CD4-positive, CD25-positive, alpha-beta regulatory T cell (primary cell): ENCODE measurements at regions not wholly inside any gene's neighbourhood (a gene's known extent, or its start where the extent isn't known, plus 50 kb on each side); places are given as distances from the start of the nearest gene placed in this dataset.

Experiments used
- ATAC-seq, 2 donors: fragments of 150-1000 bp; cut with Tn5 transposase; one replicate each; pipeline ENCODE4 v1.10.0; 2021; ENCODE audit warnings: low read depth in 2 of 2, moderate number of reproducible peaks in 2 of 2, moderate library complexity in 1 of 2
- DNase-seq, 3 donors: peaks; one replicate each; pipeline versions ENCODE4 v3.0.0 to v3.0.0-alpha.2; 2012 to 2022; ENCODE audit warnings: mixed read lengths in 1 of 3
- H3K27ac ChIP-seq: one replicate; pipeline ENCODE4 v1.7.0; 2013; ENCODE audit warnings: mild to moderate bottlenecking, low read length; ENCODE audit not compliant: insufficient read depth, poor library complexity, severe bottlenecking
- H3K27me3 ChIP-seq: one replicate; pipeline ENCODE4 v1.7.0; 2013; ENCODE audit warnings: low read length; ENCODE audit not compliant: control insufficient read depth, insufficient read depth
- H3K36me3 ChIP-seq: one replicate; pipeline ENCODE4 v1.7.0; 2013; ENCODE audit warnings: mild to moderate bottlenecking, low read length, moderate library complexity; ENCODE audit not compliant: control insufficient read depth, insufficient read depth
- H3K4me1 ChIP-seq: 2 replicates; pipeline ENCODE4 v1.7.0; 2013; ENCODE audit warnings: mild to moderate bottlenecking, low read length; ENCODE audit not compliant: insufficient read depth, control insufficient read depth, poor library complexity, severe bottlenecking
- H3K4me3 ChIP-seq: one replicate; pipeline ENCODE4 v1.7.0; 2013; ENCODE audit warnings: low read depth, mild to moderate bottlenecking, low read length, moderate library complexity
- H3K9me3 ChIP-seq, 2 experiments: 1 replicate in 1 of 2; 2 replicates in 1 of 2; pipeline ENCODE4 v1.7.0; 2013; ENCODE audit warnings: low read length in 2 of 2, mild to moderate bottlenecking in 1 of 2, moderate library complexity in 1 of 2; ENCODE audit not compliant: control insufficient read depth in 2 of 2
- H3K27ac Mint-ChIP-seq, 3 donors: one replicate each; pipeline ENCODE4 v1.8.0; 2020 to 2022; ENCODE audit warnings: mild to moderate bottlenecking in 3 of 3, mixed read lengths in 3 of 3, moderate library complexity in 2 of 3
- H3K27me3 Mint-ChIP-seq: one replicate; pipeline ENCODE4 v1.8.0; 2022; ENCODE audit warnings: mild to moderate bottlenecking, mixed read lengths
- H3K36me3 Mint-ChIP-seq: one replicate; pipeline ENCODE4 v1.8.0; 2020; ENCODE audit warnings: mixed read lengths
- H3K4me1 Mint-ChIP-seq, 4 donors: one replicate each; pipeline ENCODE4 v1.8.0; 2020 to 2022; ENCODE audit warnings: mixed read lengths in 4 of 4, mild to moderate bottlenecking in 1 of 4
- H3K4me3 Mint-ChIP-seq, 4 donors: one replicate each; pipeline ENCODE4 v1.8.0; 2020 to 2022; ENCODE audit warnings: mild to moderate bottlenecking in 4 of 4, mixed read lengths in 4 of 4, moderate library complexity in 3 of 4
- H3K9me3 Mint-ChIP-seq, 7 donors: one replicate each; pipeline ENCODE4 v1.8.0; 2020 to 2022; ENCODE audit warnings: mixed read lengths in 7 of 7, mild to moderate bottlenecking in 3 of 7, moderate library complexity in 2 of 7

- DNase-seq (no peak), ATAC-seq (no peak)
- Mint-ChIP-seq H3K9me3 (peaks cover 0 to 7% (median 0%) of the 10 kb centered on the region in 7 donors), H3K27me3 (peaks cover 19% of the 10 kb centered on the region), H3K36me3 (no peaks in the 10 kb centered on the region), H3K4me1 (no peaks in the 10 kb centered on the region), H3K27ac (no peak overlapping the region), H3K4me3 (no peak overlapping the region)
- Histone ChIP-seq H3K36me3 (no peaks in the 10 kb centered on the region), H3K4me3 (no peak overlapping the region), H3K27me3 (peaks cover 7% of the 10 kb centered on the region), H3K9me3 (no peaks in the 10 kb centered on the region), H3K27ac (no peak overlapping the region), H3K4me1 (no peaks in the 10 kb centered on the region)
Measured at GRCh38 chr6:14498748-14499147, 381.2 kb downstream of the CD83 start.

GRCh38 chr6:14499309-14499708 lies 381.7 kb downstream of the CD83 start:
- Mint-ChIP-seq H3K36me3 (no peaks in the 10 kb centered on the region), H3K4me1 (no peaks in the 10 kb centered on the region), H3K9me3 (peaks cover 0 to 7% (median 0%) of the 10 kb centered on the region in 7 donors), H3K27me3 (peaks cover 17% of the 10 kb centered on the region), H3K27ac (no peak overlapping the region), H3K4me3 (no peak overlapping the region)
- no peaks in the 10 kb centered on the region for H3K36me3 ChIP-seq
- ATAC-seq, result no peak
- H3K4me1 ChIP-seq, result no peaks in the 10 kb centered on the region
- no peak for DNase-seq
- H3K27ac ChIP-seq, result no peak overlapping the region
- peaks cover 7% of the 10 kb centered on the region for H3K27me3 ChIP-seq
- no peak overlapping the region for H3K4me3 ChIP-seq
- no peaks in the 10 kb centered on the region for H3K9me3 ChIP-seq

GRCh38 chr6:14499841-14500240 lies 382.3 kb downstream of the CD83 start:
- DNase-seq (no peak), ATAC-seq (no peak)
- no peak overlapping the region for H3K4me3 ChIP-seq
- H3K36me3 ChIP-seq, result no peaks in the 10 kb centered on the region
- H3K27ac Mint-ChIP-seq, result no peak overlapping the region
- H3K4me1 ChIP-seq, result no peaks in the 10 kb centered on the region
- no peaks in the 10 kb centered on the region for H3K4me1 Mint-ChIP-seq
- peaks cover 12% of the 10 kb centered on the region for H3K27me3 Mint-ChIP-seq
- peaks cover 7% of the 10 kb centered on the region for H3K27me3 ChIP-seq
- H3K9me3 Mint-ChIP-seq, result peaks cover 0 to 7% (median 0%) of the 10 kb centered on the region in 7 donors
- H3K9me3 ChIP-seq, result no peaks in the 10 kb centered on the region
- no peak overlapping the region for H3K27ac ChIP-seq
- no peaks in the 10 kb centered on the region for H3K36me3 Mint-ChIP-seq
- no peak overlapping the region for H3K4me3 Mint-ChIP-seq

GRCh38 chr6:14500809-14501208 lies 383.2 kb downstream of the CD83 start:
- Mint-ChIP-seq H3K4me1 (no peaks in the 10 kb centered on the region), H3K27ac (no peak overlapping the region), H3K36me3 (no peaks in the 10 kb centered on the region)

GRCh38 chr6:14501240-14501639 lies 383.7 kb downstream of the CD83 start:
- Histone ChIP-seq H3K4me1 (no peaks in the 10 kb centered on the region), H3K4me3 (no peak overlapping the region), H3K27me3 (peaks cover 5% of the 10 kb centered on the region), H3K9me3 (no peaks in the 10 kb centered on the region), H3K36me3 (no peaks in the 10 kb centered on the region), H3K27ac (no peak overlapping the region)
- peaks cover 0 to 4% (median 0%) of the 10 kb centered on the region in 7 donors for H3K9me3 Mint-ChIP-seq
- no peak for ATAC-seq
- H3K36me3 Mint-ChIP-seq, result no peaks in the 10 kb centered on the region
- no peak overlapping the region for H3K4me3 Mint-ChIP-seq
- peaks cover under 1% of the 10 kb centered on the region for H3K27me3 Mint-ChIP-seq
- H3K4me1 Mint-ChIP-seq, result no peaks in the 10 kb centered on the region
- H3K27ac Mint-ChIP-seq, result no peak overlapping the region
- DNase-seq, result no peak

More at GRCh38 chr6:14500809-14501208, 383.2 kb downstream of the CD83 start:
- H3K27me3 ChIP-seq, result peaks cover 7% of the 10 kb centered on the region
- Mint-ChIP-seq H3K4me3 (no peak overlapping the region), H3K27me3 (peaks cover 5% of the 10 kb centered on the region), H3K9me3 (peaks cover 0 to 7% (median 0%) of the 10 kb centered on the region in 7 donors)
- no peaks in the 10 kb centered on the region for H3K4me1 ChIP-seq
- no peaks in the 10 kb centered on the region for H3K36me3 ChIP-seq
- ATAC-seq (no peak), DNase-seq (no peak)
- H3K9me3 ChIP-seq, result no peaks in the 10 kb centered on the region
- H3K27ac ChIP-seq, result no peak overlapping the region
- H3K4me3 ChIP-seq, result no peak overlapping the region

GRCh38 chr6:14501914-14502313 lies 384.3 kb downstream of the CD83 start:
- Histone ChIP-seq H3K4me3 (no peak overlapping the region), H3K9me3 (no peaks in the 10 kb centered on the region), H3K36me3 (no peaks in the 10 kb centered on the region), H3K27ac (no peak overlapping the region), H3K4me1 (no peaks in the 10 kb centered on the region), H3K27me3 (peaks cover 5% of the 10 kb centered on the region)
- DNase-seq (no peak), ATAC-seq (no peak)
- Mint-ChIP-seq H3K27ac (no peak overlapping the region), H3K9me3 (peaks cover 0 to 5% (median 0%) of the 10 kb centered on the region in 7 donors), H3K27me3 (peaks cover 5% of the 10 kb centered on the region), H3K36me3 (no peaks in the 10 kb centered on the region), H3K4me1 (peaks cover 0 to 4% (median 0%) of the 10 kb centered on the region in 4 donors), H3K4me3 (no peak overlapping the region)

DNA sequence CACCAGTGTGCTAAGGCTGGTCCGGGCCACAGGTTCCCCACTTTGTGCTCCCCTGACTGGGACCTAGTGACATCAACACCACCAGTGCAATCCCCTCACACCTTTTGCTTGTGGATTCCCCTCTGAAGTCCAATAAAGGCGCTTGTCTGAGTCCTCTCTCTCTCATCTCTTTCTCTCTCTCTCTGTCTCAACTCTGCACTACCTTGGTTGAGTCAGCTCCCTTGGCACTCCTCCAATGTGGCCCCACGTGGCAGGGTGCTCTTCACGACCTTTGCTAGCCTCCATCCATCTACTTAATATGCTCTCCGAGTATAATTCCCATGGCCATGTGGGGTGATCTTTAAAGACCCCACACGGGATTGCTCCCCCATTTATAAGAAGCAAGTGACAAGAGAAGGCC lies 385.0 kb downstream of the CD83 start:
- H3K4me1 ChIP-seq, result no peaks in the 10 kb centered on the region
- Mint-ChIP-seq H3K36me3 (no peaks in the 10 kb centered on the region), H3K4me3 (no peak overlapping the region)

GRCh38 chr6:14505401-14505800 lies 387.8 kb downstream of the CD83 start:
- Mint-ChIP-seq H3K4me1 (peaks cover 0 to 10% (median 0%) of the 10 kb centered on the region in 4 donors), H3K9me3 (peaks cover 0 to 3% (median 0%) of the 10 kb centered on the region in 7 donors), H3K27ac (no peak overlapping the region), H3K36me3 (no peaks in the 10 kb centered on the region), H3K4me3 (no peak overlapping the region), H3K27me3 (peaks cover 18% of the 10 kb centered on the region)
- DNase-seq (no peak), ATAC-seq (no peak)
- Histone ChIP-seq H3K9me3 (no peaks in the 10 kb centered on the region), H3K27me3 (no peaks in the 10 kb centered on the region), H3K4me1 (no peaks in the 10 kb centered on the region), H3K4me3 (no peak overlapping the region), H3K27ac (no peak overlapping the region), H3K36me3 (no peaks in the 10 kb centered on the region)

More for the DNA sequence above, 385.0 kb downstream of the CD83 start:
- Mint-ChIP-seq H3K4me1 (peaks cover 0 to 8% (median 0%) of the 10 kb centered on the region in 4 donors), H3K27me3 (peaks cover 8% of the 10 kb centered on the region), H3K27ac (no peak overlapping the region), H3K9me3 (peaks cover 0 to 5% (median 0%) of the 10 kb centered on the region in 7 donors)
- Histone ChIP-seq H3K27me3 (no peaks in the 10 kb centered on the region), H3K27ac (no peak overlapping the region), H3K9me3 (no peaks in the 10 kb centered on the region), H3K36me3 (no peaks in the 10 kb centered on the region), H3K4me3 (no peak overlapping the region)
- ATAC-seq (no peak), DNase-seq (no peak)
